Breast epithelium (tissue), 3 donors: ENCODE measurements at regions not wholly inside any gene's neighbourhood (a gene's known extent, or its start where the extent isn't known, plus 50 kb on each side); places are given as distances from the start of the nearest gene placed in this dataset.

Experiments used
- CTCF ChIP-seq, 3 donors: fragments of 450-650 bp; IDR thresholded peaks; one replicate each; pipeline ENCODE4 v1.5.1; 2016 to 2017; ENCODE audit warnings: antibody characterized with exemption in 3 of 3, mild to moderate bottlenecking in 3 of 3, moderate library complexity in 3 of 3
- POLR2A ChIP-seq: fragments of 450-650 bp; IDR thresholded peaks from one replicate; pipeline ENCODE4 v1.6.1; 2016; ENCODE audit warnings: antibody characterized with exemption, mild to moderate bottlenecking, moderate library complexity
- POLR2AphosphoS5 ChIP-seq, 3 donors: sonication (generic); formaldehyde crosslinking; IDR thresholded peaks; one replicate each; pipeline ENCODE4 v1.6.1; 2017; ENCODE audit warnings: antibody characterized with exemption in 3 of 3

DNA sequence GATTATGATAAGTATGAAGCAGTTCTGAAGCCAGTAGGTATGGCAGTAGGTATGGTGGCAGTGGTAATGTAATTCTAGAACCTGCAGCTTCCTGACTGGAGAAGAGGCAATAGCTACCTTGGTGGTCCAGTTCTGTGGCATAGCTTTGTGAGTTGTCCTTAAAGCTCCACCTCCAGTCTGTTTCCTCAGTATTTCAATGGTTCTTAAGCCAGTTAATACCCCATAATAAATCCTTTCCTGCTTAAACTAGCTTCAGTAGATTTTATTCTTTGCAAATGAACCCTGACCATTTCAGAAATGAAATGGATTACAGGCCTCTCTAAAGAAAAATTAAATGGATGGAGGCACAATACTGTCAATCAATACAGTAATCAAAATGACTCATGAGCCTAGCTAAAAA lies 117.8 kb upstream of the KRAS start:
- no peak for TF ChIP-seq CTCF (IDR thresholded peaks at IDR 0.05)
- TF ChIP-seq POLR2AphosphoS5 (IDR thresholded peaks at IDR 0.05), result no peak
- TF ChIP-seq POLR2A, result no peak
